ENCODE measurements at regions not wholly inside any gene's neighbourhood (a gene's known extent, or its start where the extent isn't known, plus 50 kb on each side); places are given as distances from the start of the nearest gene placed in this dataset.

DNA sequence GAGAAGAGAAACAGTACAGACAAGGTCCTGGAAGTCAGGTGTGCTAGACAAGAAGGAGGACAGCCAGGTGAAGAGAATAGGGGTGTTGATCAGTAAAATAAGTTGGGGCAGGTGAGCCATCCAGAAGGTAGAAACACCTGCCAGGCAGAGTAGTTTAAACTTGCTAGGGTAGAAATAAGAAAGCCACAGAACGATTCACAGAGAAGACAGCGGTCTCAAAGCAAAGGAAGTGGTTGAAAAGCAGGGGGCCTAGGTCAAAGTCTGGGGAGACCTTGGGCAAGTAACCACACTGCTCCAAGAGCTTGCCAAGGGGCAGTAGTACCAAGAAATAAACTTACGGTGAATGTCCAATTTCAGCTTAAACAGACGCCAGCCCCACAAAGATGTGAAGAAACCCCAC lies 116.6 kb upstream of the PROX1 start:
- no peak for DNase-seq (ENCODE audit: low read depth)

DNA sequence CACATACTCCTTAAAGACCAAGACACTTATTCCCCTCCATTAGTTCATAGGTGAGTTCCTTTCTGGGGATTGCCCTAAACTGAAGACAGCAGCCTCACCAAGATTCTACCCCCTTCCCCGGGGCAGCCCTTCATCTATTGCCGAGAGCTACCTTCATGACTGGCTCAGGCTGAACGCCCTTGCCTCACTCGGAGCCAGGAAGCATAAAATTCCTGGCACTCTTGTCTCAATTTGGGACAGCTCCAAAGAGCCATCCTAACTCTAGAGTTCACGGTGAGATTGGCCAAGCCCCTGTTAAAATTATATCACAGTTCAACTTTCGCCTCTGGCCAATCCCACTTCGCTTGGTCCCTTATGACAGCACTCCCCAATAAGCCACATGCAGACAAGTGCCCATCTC lies 113.0 kb upstream of the PROX1 start:
- no peak for DNase-seq (ENCODE audit: low read depth)

DNA sequence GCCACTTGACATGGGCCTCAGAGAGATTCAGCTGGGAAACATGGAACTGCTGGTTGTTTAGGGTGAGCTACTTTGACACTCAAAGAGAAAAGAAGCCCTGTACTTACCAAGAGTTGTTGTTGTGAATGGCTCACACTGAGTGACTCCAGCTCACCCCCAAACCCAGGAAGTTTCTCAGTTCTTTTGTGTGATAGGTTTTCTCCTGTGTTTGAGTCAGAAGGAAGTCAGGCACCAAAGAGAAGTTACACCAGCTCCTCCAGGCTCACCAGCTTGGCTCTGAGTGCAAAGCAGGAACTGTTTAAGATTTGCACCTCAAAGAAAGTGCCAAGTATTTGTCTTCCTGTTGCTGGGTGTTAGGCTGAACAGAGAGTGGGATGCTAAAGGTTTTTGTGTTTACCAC lies 111.2 kb upstream of the PROX1 start:
- no peak for DNase-seq (ENCODE audit: low read depth)

DNA sequence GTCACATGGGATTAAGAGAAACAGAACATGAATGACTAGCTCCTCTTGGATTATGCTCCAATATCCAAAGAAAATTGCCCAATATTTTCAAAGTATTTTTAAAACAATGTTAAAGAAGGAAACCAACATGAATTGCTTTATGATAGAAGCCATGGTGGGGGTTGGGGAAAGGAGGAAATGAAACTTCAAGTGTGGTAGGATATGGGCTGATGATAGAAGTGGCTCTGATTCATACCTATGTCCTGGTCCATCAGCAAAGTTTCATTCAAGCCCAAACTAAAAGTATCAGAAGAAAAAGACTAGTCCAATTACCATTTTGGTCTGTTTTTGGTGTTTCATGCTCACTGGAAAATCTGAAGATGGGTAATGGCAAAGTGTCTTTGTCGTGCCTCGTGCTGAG lies 104.2 kb upstream of the PROX1 start:
- no peak for DNase-seq (ENCODE audit: low read depth)

DNA sequence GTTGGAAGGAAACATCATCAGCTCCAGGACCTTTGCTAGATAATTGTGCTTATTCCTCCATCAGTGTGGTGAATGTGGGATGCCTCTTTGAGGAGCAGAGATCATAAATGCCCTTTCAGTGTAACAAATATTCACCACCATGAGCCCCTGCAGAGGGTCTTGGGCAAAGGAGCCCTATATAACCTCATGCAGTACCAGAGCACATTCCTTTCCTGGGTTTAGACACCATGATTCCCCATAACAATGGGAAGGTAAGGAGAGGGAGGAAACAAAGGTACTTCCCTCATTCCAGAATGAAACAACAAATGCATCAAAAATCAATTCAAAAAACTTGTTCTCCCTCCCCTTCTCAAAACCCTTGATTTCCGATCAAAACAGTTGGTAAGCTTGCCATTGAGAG lies 103.4 kb upstream of the PROX1 start:
- no peak for DNase-seq (ENCODE audit: low read depth)

DNA sequence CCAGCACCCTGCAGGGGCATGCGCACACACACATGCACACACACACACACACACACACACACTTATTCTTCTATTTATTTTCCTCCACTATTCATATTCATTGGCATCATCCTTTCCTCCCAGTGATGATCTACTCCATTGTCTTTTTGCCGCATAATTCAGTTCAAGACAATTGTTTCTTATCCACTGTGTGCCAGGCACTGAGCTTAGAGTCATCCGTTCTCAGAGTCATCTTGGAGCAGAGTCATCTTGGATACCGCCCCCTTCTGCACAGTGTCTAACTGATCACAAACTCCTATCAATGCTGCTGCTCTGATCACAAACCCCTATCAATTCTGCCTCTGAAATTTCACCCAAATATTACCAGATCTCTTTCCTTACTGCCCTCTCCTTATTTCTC lies 102.8 kb upstream of the PROX1 start:
- no peak for DNase-seq (ENCODE audit: low read depth)

DNA sequence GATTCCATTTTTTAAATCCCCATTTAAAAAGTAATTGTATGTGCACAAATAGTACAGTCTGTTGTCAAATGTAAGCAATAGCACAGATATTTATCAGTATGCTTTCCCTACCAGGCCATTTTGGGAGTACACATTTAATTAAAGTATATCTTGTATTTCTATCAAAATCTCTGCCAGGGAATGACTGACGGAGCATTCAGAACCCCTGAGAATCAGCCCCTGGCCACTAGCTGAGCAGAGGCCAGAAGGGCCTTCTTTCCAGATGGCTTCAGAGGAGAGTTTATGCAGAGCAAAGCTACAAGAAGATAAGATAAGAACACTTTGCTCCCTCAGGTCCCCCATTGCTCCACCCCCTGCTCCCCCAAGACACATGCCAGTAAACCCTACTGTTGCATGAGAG lies 99.9 kb upstream of the PROX1 start:
- DNase-seq (ENCODE audit: low read depth) = no peak

DNA sequence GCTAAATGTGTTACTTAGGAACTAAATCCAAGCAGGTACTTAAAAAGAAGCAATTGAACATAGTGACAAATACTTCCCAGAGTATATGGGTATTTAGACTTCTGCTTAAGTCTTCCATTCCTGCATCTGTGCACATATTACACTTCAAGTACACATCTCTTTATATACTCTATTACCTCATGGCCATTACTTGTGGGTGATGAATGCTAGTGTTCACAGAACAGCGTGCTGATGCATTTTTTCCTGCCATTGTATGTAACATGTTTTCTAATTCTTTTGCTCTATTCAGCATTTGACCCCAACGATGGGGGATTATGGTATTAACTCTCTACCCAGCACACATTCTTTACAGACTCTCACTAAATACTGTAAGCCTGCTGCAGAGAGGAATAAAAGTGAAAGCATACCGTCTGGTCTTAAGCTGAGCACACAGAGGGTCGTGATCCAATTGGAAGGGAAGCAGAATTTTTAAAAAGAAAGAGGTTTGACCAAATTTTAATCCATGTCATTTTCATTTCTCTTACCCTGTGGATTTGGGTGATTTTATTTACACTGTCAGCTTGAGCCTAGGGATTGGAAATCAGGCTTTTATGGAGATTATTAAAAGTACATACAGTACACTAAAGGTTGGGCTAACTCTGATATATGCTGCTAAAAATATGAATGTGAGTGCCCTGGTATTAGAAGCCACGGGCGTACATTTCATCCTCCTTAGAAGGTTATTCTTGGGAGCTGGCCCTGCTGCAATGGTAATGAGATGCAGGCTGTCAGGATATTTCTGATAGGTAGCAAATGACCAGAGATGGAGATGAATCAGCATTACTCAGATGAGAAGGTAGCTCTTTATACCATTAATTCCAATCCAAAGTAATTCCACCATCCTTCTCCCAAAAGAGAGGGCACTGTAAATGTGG lies 95.5 kb upstream of the PROX1 start:
- no peak for DNase-seq (ENCODE audit: low read depth)

DNA sequence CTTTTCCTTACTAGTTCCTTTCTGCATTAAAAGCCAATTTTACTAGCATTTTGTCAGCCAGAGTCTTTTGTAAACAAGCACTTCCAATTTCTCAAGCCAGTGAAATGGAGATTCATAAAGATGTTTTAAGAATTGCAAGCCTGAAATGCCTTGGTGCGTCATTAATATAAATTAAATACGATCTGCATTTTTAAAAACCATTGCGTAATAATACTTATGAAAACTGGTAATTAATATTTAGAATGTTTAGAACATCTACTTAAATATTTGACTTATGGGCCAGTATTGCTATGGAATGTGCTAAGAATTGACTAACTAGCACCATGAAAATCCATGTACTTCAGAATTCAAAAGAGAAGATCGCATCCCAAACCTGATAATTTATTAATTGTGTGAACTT lies 89.1 kb upstream of the PROX1 start:
- no peak for DNase-seq (ENCODE audit: low read depth)

DNA sequence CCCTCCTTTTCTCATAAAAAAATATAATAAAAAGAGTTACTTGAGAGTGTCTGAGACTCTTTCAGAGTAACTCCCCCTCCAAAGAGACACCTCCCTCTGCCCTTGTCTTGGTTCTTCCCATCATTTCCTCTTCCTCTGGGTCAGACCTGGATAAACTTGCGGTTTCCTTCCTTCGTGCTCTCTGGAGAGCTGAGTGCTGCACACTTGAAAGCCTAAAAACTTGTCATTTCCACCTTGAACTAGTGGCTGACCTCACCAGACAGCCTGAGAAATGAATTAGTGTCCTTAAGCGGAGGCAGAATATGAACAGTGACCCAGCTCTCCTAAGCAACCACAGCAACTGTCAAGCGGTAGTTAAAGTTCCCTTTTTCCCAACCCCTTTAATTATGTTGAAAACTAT lies 88.4 kb upstream of the PROX1 start:
- DNase-seq (ENCODE audit: low read depth) = no peak

DNA sequence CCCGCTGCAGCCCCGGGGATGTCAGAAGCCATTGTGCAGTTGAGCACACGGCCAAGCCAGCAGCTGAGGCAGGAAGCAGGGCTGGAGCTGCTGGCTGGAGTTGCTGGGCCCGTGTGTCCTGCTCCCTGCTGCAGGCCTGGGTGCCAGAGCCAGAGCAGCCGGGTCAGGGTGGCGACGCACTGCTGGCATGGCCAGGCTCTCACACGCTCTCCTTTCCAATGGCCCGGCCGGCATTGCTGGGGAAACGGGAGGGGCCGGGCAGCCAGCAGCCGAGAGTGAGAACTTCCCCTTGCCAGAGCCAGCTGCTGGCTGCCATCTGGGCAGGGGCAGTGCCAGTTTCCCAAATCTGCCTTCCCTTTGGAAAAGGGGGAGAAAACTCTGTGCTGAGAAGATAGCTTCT lies 82.4 kb upstream of the PROX1 start:
- no peak for DNase-seq (ENCODE audit: low read depth)

DNA sequence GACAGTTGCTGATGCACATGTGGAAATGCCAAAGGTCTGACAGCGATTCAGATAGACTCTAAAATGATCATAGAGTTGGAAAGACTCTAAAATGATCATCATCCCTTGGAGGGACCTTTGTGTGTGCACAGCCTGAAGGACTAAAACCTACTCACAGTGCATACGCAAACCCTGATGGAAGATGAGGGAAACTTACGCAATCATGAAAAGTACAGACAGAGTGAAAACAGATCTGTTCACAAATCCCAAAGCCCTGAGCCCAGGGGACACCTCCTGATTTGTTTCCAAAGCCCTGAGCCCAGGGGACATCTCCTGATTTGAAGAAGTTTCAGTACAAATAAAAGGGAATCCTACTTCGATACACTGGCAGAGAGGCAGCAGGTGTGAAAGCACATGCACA lies 79.3 kb upstream of the PROX1 start:
- no peak for DNase-seq (ENCODE audit: low read depth)

DNA sequence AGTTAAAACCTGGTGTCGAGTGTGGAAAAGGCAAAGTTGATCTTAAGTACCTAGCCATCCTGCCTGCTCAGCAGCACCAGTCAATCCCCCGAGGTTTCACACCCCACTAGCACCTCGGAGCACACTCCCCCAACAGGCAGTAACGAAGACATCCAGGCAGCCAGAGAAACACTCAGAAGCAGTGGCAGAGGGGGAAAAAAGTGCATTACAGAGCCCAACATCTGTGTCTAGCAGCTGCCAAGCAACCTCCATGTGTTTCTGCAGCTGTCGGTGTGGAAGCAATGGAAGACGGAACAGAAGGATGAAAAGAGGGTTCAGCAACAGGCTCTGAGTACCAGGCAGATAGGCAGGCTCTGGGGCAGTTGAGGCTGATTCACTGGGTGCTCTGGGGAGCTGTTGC lies 73.4 kb upstream of the PROX1 start:
- DNase-seq (ENCODE audit: low read depth) = no peak

DNA sequence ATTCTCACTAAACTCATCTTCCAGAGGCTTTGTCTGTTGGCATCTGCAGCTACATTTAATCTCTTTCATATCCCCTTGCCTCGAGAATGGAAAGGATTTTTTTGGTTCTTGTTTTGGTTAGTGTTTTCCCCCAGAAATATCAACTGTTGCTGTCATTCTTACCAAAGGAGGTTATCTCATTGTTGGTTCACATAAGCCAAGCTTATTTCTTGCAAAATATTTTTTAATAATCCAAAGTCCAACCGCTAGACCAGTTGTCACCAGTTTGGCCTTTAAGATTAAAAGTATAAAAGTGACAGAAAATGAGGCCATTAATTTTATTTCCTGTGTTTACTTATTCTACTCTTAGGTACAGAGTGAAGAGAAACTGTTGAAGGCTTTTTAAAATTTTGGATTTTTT lies 66.5 kb upstream of the PROX1 start:
- DNase-seq (ENCODE audit: low read depth) = no peak

DNA sequence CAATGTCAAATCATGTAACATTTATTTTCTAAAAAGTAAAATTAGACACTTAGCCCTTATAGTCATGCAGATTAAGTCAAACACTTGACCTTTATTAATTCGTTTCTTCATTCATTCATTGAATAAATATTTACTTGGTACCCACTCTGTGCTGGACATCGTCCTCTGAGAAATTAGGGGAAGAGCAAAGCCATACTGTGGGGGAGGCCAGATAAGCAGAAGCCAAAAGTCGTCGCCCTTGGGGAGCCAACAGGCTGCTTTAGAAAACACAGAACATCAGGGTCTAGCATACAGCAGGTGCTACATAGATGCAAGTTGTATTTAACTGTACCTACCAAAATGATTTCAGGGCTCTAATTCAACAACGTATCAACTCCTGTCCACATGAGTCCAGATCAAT lies 66.1 kb upstream of the PROX1 start:
- no peak for DNase-seq (ENCODE audit: low read depth)

DNA sequence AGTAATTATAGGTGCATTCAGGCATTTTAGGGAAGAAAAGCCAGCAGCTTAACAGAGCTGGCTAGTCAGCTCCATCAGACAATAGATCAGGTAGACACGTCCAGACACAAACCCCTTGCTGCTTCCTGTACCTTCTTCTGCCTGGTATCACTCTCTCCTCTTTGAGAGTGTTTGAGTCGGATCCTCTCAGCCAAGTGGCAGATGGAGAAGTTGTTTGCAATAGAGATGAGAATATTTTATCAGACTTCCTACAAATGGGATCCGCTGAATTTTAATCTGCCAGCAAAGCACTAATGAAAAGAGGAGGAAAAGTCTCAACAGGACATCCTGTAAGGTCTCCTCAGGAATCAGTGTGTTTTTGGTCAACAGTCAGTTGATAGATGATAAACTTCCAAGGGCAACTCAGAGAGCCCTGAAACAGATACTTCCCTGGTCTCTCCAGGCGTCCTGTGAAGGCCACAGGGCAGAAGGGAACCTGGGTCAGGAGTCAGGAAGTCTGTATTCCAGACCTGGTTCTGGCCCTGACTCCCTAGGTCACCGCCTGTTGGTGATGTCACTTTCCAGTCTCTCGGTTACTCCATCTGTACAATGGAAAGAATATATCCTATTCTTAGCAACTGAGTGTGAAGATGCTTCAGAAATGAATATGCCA lies 62.1 kb upstream of the PROX1 start:
- DNase-seq (ENCODE audit: low read depth) = no peak

DNA sequence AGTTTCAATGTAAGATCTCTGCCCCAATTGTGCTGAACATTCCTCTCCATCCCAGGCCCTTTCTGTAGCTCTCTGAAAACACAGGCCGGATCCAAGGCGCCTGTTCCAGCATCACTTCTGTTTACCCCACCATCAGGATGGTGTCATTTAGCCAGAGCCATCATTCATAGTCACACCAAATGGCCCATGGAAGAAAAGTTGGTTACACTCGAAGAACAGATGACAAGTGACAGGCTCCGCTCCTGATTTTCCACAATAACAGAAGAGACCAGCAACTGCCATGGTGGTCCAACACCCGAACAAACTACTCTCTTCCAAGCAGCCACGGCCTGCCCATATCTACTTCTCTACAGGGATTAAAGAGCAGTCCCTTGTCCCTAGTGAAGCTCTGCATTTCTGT lies 59.9 kb upstream of the PROX1 start:
- DNase-seq (ENCODE audit: low read depth) = no peak

DNA sequence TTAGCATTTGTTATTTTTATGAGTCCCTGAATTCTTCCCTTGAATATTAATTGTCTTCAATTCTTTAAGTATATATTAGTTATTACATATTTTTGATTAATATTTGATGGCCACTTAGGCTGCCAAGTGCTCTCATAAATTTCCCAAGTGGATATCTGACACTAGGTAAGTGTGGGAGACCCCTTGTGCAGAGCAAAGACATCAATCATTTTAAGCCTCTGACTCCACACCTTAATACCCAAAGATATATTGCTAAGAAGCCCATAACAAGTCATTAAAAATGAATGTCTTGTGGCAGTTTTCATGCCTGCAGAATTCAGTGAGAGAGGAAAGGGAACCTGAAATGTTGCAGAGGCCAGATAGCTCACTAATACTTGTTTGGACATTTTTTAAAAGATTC lies 58.4 kb upstream of the PROX1 start:
- DNase-seq (ENCODE audit: low read depth) = no peak

DNA sequence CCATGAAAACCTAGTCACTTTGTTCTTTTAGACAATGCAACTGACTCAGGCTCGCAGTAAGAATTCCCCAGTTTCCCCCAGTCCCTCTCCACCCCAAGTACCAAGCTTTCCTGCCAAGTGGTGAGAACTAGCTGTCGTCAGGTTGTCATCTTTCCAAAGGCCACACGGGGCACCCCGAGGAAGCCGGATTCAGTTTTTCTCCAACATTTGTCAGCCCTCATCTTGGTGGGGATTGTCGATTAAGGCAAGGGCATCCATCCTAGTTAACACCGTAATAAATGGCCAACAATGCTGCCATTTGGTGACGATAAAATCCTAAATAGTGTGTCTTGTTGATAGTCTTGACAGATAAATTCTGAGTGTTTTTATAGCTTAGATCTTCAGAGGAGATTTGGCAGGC lies 55.9 kb upstream of the PROX1 start:
- DNase-seq (ENCODE audit: low read depth) = no peak

DNA sequence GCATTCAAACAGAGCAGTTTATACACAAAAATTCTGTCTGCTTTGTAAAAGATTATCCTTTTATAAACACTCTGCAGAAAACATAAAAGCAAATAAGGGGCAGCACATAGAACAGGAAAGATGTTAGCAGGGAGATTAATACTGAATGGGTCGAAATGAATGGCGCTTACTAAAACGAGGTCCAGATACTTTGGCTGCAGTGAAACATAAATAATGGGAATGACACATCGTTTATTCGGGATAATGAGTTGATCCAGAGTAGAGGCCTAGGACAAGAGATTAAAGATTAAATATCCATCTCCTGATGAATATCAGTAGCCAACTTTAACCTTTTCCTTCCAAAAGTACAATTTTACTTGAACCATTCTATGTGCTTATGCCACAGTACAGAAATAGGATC lies 54.4 kb upstream of the PROX1 start:
- no peak for DNase-seq (ENCODE audit: low read depth)

DNA sequence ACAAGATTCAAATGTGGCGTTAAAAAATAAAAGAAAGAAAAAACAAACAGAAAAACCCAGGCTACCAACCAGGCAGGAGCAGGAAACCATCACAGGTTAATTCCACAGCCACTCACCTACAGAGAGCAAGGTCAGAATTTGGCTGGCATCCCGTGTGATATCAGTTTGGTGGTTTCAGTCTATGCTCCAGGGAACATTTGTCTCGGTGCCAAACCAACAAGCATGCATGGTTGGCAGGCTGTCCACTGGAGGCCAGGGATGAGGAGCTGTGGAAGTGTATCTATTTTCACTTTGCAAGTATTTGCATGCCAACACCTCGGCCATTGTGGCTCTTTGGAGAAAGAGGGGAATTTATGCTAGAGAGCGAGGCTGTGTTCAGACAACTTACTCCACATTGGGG lies 53.1 kb upstream of the PROX1 start:
- DNase-seq (ENCODE audit: low read depth) = no peak

DNA sequence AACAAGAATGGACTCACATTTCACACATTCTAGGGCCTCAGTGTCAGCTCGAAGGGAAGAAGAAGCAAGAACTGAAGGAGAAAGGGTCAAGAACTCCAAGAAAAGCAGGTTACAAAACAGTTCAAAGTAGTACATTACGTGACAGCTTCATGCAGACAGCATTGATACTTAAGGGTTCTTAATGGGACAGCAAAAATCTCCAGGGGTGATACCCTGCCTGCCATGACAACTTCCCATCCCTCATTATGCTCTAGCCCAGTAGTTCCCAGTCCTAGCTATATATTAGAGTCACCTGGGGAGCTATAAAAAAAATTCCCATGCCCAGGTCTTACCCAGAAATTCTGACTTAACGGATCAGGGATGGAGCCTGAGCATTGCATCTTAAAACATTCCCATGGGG lies 51.2 kb upstream of the PROX1 start:
- no peak for DNase-seq (ENCODE audit: low read depth)
